AG09309 (cell line): ENCODE measurements at regions not wholly inside any gene's neighbourhood (a gene's known extent, or its start where the extent isn't known, plus 50 kb on each side); places are given as distances from the start of the nearest gene placed in this dataset.

Experiments used
- DNase-seq: peaks from one replicate; pipeline ENCODE4 v3.0.0-alpha.2; 2010; ENCODE audit warnings: low read depth
- H3K4me3 ChIP-seq: 2 replicates; pipeline ENCODE4 v1.5.1; 2011; ENCODE audit warnings: mild to moderate bottlenecking, low read depth, low read length, moderate library complexity; ENCODE audit not compliant: control insufficient read depth
- TF ChIP-seq, protein P1 (sequence below): IDR thresholded peaks from 2 replicates; pipeline ENCODE4 v1.5.1; 2011; ENCODE audit warnings: mild to moderate bottlenecking, low read depth, low read length, inconsistent platforms; ENCODE audit not compliant: insufficient read depth, control insufficient read depth; ENCODE audit errors: missing control alignments

DNA sequence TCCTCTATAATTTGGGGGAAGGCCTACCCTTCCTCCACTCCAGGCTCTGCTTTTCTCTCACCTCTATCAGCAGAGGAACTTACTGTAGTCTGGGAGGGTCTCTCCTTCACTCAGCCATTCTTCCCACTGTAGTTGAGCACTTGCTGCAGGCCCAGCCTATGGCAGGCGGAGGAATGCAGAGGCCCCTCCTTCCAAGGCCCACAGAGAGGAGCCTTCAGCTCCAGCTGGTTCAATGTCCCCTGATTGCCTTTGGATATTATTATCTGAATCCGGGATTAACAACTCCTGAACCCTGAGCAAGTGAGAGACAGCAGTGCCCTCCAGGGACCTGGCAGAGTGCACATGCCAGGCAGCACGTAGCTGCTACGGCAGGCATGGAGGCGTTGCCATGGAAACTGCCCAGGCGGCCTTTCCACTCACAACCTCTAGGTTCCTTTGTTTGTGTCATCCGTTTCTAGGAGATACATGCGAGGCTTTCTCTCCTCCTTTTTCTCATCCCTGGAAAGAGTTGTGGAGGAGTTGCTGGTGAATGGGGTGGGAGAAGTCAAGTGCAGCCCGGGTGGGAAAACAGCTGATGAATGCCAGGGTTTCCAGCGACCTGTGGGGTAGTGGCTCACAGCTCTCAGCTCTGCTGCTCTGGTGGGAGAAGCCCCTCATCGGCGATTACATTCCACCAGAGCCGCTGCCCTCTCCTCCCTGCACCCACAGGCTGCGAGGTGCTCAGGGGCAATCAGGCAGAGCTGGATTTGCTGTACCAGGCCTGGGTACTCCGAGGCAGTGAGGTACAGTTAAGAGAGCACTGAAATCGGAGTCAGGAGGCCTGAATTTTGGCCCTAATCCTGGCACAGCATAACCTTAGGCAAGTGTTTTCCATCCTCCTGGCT, 55.3 kb upstream of the HK2 start:
- no peak overlapping the region for H3K4me3 ChIP-seq
- DNase-seq = no peak

DNA sequence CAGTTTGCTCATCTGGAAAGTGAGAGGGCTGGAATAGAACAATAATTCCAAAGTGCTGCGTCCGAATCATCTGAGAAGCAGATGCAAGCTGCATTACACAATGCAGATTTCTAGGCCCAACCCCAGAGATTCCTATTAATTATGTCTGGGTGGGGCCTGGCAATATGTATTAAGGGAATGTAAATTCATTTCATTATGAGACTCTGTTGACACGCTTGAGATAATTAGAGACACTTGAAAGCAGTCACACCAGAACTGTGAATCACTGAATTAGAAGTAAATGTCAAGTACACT, 54.7 kb upstream of the HK2 start:
- no peak overlapping the region for H3K4me3 ChIP-seq
- TF ChIP-seq, protein P1, sequence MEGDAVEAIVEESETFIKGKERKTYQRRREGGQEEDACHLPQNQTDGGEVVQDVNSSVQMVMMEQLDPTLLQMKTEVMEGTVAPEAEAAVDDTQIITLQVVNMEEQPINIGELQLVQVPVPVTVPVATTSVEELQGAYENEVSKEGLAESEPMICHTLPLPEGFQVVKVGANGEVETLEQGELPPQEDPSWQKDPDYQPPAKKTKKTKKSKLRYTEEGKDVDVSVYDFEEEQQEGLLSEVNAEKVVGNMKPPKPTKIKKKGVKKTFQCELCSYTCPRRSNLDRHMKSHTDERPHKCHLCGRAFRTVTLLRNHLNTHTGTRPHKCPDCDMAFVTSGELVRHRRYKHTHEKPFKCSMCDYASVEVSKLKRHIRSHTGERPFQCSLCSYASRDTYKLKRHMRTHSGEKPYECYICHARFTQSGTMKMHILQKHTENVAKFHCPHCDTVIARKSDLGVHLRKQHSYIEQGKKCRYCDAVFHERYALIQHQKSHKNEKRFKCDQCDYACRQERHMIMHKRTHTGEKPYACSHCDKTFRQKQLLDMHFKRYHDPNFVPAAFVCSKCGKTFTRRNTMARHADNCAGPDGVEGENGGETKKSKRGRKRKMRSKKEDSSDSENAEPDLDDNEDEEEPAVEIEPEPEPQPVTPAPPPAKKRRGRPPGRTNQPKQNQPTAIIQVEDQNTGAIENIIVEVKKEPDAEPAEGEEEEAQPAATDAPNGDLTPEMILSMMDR = no peak
- no peak for DNase-seq

More for the DNA sequence above, 55.3 kb upstream of the HK2 start:
- TF ChIP-seq, protein P1 = no peak

DNA sequence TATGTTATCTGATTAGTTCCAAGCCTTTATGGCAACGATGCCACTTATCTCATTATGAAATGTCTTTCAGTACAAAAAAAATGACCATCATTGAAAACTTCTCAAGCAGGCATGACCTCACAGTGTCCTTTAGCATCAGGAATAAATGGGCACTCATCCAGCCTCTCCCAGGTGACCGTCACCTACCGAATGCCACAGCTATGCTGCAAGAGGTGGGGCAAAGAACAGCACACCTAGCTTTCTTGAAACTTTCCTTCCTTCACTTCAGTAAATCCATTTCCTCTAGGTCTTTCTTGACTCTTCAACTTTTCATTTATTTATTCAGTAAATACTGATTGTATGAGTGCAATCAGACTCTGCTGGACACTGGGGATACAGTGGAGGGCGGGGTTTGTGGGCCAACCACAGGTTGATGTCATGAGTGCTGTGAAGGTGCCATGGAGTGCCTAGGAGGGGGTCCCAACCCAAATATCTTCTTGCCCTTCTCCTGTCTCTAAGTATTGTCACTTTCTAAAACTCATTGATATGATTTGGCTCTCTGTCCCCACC, 54.3 kb upstream of the HK2 start:
- TF ChIP-seq, protein P1 = no peak
- H3K4me3 ChIP-seq = no peak overlapping the region
- DNase-seq = no peak
